HG02840 (cell line): ENCODE measurements at regions not wholly inside any gene's neighbourhood (a gene's known extent, or its start where the extent isn't known, plus 50 kb on each side); places are given as distances from the start of the nearest gene placed in this dataset.
"Not testable (repeated sequence)": the region's sequence is repeated elsewhere in the genome, so short reads cannot be mapped to it uniquely, and the experiment has no call there.

Experiments
- ATAC-seq: cut with Tn5 transposase; IDR thresholded peaks from one replicate; pipeline ENCODE4 v1.9.1; 2021; ENCODE audit warnings: mild to moderate bottlenecking, moderate library complexity, moderate number of reproducible peaks; ENCODE audit not compliant: unreplicated experiment, low FRiP score

GRCh38 chr3:170670504-170670903 lies 84.6 kb upstream of the SLC7A14 start:
- ATAC-seq = no peak

- ATAC-seq = not testable (repeated sequence)
These were observed 77.1 kb upstream of the SLC7A14 start for GRCh38 chr3:170662986-170663385.

GRCh38 chr3:170660139-170660538 lies 74.3 kb upstream of the SLC7A14 start:
- no peak for ATAC-seq

- ATAC-seq = no peak
These were observed 71.4 kb upstream of the SLC7A14 start for GRCh38 chr3:170657312-170657711.

GRCh38 chr3:170656284-170656683 lies 70.4 kb upstream of the SLC7A14 start:
- ATAC-seq = no peak

- no peak for ATAC-seq
These were observed 67.9 kb upstream of the SLC7A14 start for GRCh38 chr3:170653801-170654200.

- ATAC-seq = no peak
These were observed 65.5 kb upstream of the SLC7A14 start for GRCh38 chr3:170651260-170651845.

- not testable (repeated sequence) for ATAC-seq
These were observed 64.7 kb upstream of the SLC7A14 start for GRCh38 chr3:170650557-170650956.

GRCh38 chr3:170644711-170645110 lies 58.8 kb upstream of the SLC7A14 start:
- no peak for ATAC-seq

GRCh38 chr3:170643831-170644230 lies 58.0 kb upstream of the SLC7A14 start:
- no peak for ATAC-seq

- no peak for ATAC-seq
These were observed 57.2 kb upstream of the SLC7A14 start for GRCh38 chr3:170642882-170643601.

- no peak for ATAC-seq
These were observed 55.8 kb upstream of the SLC7A14 start for GRCh38 chr3:170641510-170642236.

- no peak for ATAC-seq
These were observed 54.9 kb upstream of the SLC7A14 start for GRCh38 chr3:170640737-170641171.

GRCh38 chr3:170638988-170639387 lies 53.1 kb upstream of the SLC7A14 start:
- no peak for ATAC-seq

- ATAC-seq = no peak
These were observed 51.4 kb upstream of the SLC7A14 start for GRCh38 chr3:170637306-170637705.

GRCh38 chr3:170636400-170636973 lies 50.6 kb upstream of the SLC7A14 start:
- no peak for ATAC-seq
